ENCODE measurements at regions not wholly inside any gene's neighbourhood (a gene's known extent, or its start where the extent isn't known, plus 50 kb on each side); places are given as distances from the start of the nearest gene placed in this dataset.

DNA sequence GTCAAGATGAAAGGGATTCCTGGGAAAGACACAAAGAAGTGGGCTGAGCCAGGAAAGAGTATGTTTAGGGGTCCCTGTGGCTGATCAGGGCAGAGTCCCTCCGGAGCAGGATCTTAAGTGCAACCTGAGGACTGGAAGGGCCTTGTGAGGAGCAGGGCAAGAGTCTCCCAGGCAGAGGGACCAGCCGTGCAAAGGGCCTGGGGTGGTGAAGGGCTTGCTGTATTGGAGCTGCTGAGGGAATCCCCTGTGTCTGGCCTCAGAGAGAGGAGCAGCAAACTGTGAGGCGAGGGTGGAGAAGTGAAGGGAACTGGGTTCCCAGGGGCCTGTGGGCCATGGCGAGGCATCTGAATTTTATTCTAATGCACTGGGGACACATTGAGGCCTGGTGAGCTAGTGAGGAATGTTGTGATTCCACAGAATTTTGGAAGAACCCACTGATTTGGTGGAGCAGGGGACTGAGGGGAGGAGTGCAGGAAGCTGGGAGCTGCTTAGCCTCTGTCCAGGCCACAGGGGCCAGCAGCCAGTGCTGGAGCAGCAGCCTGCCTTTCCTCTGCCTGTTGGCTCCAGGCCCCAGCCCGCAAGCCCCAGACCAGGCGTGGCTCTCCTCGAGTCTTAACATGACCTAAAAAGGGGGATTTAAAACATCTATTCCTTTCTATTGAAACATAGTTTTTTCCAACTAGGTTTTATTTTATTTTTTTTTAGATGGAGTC is 138.4 kb upstream of the IGFBP3 start:
- TF ChIP-seq SAP30 (IDR thresholded peaks at IDR 0.05; ENCODE audit: insufficient read depth, insufficient replicate concordance, low read length) (no peak), EZH2 (IDR thresholded peaks at IDR 0.05; ENCODE audit: low read depth, low read length, severe bottlenecking) (no peak), GTF2F1 (IDR thresholded peaks at IDR 0.05; ENCODE audit: borderline replicate concordance, low read depth, low read length) (no peak), RAD21 (IDR thresholded peaks at IDR 0.05 in 1 of 2, conservative IDR thresholded peaks at IDR 0.05 in 1 of 2; ENCODE audit: low read depth in 2 of 2, low read length in 2 of 2) (no peak), SP2 (IDR thresholded peaks at IDR 0.05; ENCODE audit: low read length) (no peak), TAF1 (IDR thresholded peaks at IDR 0.05; ENCODE audit: low read depth, low read length) (no peak), NANOG (IDR thresholded peaks at IDR 0.05; ENCODE audit: insufficient read depth, low read depth, low read length, poor library complexity, severe bottlenecking) (no peak)
- TF ChIP-seq, protein P1, sequence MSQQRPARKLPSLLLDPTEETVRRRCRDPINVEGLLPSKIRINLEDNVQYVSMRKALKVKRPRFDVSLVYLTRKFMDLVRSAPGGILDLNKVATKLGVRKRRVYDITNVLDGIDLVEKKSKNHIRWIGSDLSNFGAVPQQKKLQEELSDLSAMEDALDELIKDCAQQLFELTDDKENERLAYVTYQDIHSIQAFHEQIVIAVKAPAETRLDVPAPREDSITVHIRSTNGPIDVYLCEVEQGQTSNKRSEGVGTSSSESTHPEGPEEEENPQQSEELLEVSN (IDR thresholded peaks at IDR 0.05): no peak
- TF ChIP-seq, protein P2, sequence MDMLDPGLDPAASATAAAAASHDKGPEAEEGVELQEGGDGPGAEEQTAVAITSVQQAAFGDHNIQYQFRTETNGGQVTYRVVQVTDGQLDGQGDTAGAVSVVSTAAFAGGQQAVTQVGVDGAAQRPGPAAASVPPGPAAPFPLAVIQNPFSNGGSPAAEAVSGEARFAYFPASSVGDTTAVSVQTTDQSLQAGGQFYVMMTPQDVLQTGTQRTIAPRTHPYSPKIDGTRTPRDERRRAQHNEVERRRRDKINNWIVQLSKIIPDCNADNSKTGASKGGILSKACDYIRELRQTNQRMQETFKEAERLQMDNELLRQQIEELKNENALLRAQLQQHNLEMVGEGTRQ (IDR thresholded peaks at IDR 0.05; ENCODE audit: low read length): no peak
- TF ChIP-seq, protein P3, sequence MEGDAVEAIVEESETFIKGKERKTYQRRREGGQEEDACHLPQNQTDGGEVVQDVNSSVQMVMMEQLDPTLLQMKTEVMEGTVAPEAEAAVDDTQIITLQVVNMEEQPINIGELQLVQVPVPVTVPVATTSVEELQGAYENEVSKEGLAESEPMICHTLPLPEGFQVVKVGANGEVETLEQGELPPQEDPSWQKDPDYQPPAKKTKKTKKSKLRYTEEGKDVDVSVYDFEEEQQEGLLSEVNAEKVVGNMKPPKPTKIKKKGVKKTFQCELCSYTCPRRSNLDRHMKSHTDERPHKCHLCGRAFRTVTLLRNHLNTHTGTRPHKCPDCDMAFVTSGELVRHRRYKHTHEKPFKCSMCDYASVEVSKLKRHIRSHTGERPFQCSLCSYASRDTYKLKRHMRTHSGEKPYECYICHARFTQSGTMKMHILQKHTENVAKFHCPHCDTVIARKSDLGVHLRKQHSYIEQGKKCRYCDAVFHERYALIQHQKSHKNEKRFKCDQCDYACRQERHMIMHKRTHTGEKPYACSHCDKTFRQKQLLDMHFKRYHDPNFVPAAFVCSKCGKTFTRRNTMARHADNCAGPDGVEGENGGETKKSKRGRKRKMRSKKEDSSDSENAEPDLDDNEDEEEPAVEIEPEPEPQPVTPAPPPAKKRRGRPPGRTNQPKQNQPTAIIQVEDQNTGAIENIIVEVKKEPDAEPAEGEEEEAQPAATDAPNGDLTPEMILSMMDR (IDR thresholded peaks at IDR 0.05; ENCODE audit: control extremely low read depth in 1 of 3, insufficient read depth in 1 of 3, low read depth in 1 of 3, low read length in 3 of 3): no peak
- TF ChIP-seq, protein P4, sequence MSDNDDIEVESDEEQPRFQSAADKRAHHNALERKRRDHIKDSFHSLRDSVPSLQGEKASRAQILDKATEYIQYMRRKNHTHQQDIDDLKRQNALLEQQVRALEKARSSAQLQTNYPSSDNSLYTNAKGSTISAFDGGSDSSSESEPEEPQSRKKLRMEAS (IDR thresholded peaks at IDR 0.05): no peak

Measured in H1 (cell line).